Hematopoietic multipotent progenitor cell treated with erythropoietin and hydrocortisone succinate and interleukin-3 and kit ligand, for 15 days (in vitro differentiated cells): ENCODE measurements at regions not wholly inside any gene's neighbourhood (a gene's known extent, or its start where the extent isn't known, plus 50 kb on each side); places are given as distances from the start of the nearest gene placed in this dataset.

ENCODE experiments used
- DNase-seq: peaks from one replicate; pipeline ENCODE4 v3.0.0-alpha.2; 2015; ENCODE audit warnings: low spot score

DNA sequence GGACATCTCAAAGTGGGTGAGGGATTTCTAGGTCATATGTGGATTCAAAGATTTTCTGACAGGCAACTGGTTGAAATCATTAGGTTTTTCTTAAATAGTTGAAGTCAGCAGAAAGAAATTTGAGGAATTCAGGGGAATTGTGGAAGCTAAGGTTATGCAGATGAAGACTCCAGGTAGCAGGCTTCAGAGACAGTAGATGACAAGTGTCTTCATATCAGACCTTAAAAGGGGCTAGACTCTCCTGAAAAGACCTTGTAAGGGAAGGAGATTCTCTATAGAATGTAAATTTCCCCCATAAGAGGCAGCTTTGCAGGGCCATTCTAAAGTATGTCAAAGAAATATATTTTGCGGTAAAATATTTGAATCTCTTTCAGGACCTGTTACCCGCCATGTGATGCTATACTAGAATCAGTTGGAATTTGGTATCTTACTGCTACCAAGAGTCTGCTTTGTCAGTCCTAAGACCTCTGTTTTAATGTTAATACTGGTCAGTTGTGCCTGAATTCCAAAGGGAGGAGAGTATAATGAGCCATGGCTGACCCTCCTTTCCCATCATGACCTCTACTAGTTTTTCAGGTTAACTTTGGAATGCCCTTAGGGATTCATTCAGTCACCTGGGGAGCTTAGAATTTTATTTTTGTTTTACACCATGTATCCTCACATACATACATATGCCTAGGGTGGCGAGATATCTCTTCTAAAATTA, 1115.5 kb upstream of the SLC10A2 start:
- DNase-seq = no peak

DNA sequence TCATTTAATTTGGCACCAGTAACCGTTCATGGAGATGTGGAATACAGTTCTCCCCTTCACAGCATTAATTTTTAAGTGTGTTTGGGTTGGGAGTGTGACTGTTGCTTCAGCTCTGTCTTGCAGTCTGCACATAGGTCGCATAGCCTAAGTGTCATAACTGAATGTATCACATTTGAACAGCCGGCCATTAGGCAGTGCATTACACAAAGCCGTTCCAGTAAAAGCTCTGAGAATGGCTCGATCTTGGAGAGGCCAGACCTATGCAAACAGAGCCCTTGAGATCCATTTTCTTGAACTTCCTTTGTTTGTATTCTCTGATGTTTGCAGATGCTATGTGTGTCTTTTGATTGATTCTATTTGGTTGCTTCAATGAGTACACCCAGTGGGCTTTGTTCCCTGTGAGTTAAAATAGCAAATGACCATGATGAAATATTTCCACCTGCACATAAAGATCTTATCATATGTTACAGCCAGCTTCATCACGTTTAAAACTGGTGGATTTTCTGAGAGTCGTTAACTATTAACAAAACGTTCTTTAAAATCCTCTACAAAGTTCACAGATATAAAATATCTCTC, 1104.9 kb upstream of the SLC10A2 start:
- no peak for DNase-seq

DNA sequence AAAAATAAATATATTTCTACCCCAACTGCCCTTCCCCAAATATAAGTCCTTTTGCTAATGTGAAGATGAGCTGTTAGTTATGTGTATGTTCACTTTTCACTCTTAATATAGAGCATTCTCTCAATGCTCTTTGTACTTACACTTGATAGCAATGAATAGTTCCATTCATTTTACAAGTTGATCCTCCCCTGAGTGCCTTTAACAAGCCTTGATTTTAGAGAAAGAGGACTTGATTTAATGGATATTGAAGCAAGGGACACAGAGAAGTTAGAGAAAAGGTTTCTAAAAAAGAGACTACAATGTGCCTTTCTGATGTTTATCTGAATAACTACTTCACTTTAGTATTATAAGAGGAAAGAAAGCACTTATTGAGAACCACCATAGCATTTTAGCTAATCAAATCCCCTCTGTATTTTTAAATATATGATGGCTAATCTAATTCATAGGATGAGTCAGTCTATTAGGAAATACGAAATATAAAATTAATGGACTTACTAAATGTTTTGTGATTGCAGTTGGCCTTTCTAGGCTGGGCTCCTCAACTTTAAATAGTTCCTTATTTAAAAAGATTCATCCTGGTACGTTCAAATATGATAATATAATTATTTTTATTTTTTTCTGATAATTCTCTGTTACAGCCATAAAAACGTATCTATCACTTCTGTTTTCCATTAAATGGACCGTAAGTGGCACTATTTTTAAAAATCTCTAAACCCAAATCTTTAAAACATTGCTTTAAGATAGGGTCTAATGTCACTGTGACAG, 1097.8 kb upstream of the SLC10A2 start:
- DNase-seq = no peak

DNA sequence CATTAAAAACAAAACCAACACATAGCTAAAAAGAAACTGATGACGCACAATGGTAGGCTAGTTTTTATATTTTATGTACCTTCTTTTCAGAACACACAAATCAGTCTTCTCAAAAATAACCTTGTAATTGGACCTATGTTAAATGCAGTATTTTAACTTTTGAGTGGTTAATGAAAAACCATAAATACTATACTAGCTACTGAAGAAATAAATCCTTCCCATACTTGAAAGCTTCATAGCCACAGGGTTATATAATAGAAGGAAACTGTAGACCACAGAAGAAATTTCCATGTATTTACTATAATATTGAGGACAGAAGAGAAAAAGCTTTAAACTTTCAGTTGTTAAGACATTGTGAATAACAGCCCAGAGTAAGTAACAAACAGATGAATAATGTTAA, 1094.3 kb upstream of the SLC10A2 start:
- no peak for DNase-seq

DNA sequence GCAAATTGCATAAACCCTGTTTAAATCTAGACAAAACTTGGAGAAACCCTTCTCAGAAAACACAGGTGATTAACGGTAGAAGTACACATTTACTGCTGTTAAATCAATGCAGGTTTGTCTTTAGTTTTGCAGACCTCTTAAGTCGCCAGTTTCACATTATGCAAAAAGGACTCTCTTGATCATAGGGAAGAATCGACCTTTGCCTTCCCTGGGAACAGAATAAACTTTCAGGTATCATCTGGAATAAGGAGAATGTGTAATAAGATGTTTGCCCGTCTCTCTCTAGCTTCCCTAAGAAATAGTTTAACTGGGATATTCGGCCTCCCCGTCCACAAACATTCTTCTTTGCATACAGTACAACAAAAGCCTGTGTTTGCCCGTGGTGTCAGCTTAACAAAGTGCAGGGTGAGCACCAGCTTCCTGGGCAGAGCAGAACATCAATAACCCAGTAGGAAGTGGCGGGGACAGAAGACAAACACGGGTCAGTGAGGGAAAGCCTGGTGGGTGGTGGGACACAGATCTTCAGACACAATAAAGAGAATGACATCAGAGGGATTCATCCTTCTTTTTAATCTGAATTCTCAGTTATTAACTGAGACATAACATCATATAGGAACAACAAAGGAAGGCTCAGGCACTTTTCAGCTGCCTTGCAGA, 1077.7 kb upstream of the SLC10A2 start:
- no peak for DNase-seq

DNA sequence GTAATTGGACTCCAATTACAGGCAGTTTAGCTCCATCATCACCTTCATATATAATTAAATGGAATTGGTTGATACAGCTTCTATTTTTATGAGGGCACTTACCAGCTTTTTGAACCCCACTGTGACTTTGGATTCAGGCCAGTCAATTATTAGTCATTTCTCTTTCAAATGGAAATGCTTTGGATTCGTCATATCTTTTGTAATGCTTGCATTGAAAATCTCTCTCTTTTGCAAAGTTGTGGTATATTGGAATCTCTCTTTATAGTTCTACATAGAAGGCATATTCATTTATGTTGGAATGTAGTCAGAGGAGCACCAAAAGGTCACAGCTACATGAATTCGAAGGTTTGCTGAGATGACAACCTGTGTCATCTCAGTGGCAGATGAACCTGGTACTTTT, 1074.3 kb upstream of the SLC10A2 start:
- no peak for DNase-seq

DNA sequence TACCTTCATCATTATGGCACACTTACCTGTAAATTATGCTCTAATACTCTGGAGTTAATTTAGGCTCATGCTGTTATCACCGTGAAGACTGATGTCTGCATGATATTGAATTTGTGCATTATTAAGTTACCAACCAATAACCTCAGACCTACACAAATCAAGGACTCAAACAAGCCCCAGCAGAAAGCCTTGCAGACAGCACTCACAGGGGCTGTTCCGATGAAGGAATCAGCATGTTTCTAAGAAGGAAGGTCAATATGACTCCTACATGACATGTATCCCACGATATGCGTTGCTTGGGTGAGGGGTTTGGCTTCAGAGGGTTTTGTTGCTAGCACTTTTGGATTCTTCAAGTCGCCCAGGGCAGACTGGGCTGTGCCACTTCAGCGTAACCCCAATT, 1071.2 kb upstream of the SLC10A2 start:
- no peak for DNase-seq

DNA sequence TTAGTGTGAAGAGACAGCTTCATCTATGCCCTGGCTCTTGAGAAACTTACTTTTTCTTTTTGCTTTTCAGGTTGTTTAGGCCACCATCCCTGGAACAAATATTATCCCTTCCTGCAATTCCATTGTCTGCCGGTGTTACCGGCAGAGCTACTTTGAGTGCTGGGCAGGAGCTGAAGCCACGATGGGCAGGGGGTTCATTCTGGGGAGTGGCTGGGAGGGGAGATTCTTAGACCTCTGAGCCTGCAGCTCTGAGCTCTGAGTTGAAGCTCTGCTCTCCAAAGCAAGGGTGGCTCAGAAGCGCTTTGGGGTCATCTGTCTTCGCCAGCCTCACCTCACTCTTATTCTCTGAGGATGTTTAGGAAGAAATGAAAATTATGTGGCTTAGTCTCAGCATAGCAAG, 1066.6 kb upstream of the SLC10A2 start:
- no peak for DNase-seq

DNA sequence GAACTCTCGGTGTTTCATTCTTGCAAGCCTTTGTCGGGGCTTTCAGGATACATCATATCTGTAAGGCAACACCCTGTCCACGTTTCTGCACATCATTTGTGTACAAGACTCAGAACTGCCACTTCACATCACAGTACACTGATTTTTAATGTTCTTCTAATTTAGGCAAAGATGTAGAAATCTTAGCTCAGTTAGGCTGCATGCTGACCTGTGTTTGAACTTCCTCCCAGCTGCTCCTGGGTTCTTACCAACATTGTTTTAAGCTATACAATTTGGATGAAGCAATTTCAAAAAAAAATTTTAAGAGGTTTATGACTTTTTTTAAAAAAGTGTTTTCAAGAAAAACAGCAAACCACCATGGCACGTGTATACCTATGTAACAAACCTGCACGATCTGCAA, 1047.9 kb upstream of the SLC10A2 start:
- DNase-seq = no peak

DNA sequence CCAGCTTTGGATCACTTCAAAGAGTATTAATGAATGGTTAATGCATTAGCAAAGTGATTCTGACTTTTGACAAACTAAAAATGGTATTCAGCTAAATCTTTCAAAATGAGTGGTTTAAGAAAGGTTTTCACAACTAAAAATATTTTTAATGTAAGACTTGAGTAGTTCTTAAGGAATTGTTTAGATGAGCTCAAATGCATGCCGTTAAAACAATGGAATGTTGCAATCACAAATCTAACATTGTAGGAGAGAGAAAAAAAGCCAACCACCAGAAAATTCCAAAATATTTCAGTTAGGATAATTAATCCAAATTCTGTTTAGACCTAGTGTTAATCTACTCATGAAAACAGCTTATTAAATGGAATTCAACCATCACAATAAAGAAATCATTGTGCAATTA, 1044.8 kb upstream of the SLC10A2 start:
- DNase-seq = no peak

DNA sequence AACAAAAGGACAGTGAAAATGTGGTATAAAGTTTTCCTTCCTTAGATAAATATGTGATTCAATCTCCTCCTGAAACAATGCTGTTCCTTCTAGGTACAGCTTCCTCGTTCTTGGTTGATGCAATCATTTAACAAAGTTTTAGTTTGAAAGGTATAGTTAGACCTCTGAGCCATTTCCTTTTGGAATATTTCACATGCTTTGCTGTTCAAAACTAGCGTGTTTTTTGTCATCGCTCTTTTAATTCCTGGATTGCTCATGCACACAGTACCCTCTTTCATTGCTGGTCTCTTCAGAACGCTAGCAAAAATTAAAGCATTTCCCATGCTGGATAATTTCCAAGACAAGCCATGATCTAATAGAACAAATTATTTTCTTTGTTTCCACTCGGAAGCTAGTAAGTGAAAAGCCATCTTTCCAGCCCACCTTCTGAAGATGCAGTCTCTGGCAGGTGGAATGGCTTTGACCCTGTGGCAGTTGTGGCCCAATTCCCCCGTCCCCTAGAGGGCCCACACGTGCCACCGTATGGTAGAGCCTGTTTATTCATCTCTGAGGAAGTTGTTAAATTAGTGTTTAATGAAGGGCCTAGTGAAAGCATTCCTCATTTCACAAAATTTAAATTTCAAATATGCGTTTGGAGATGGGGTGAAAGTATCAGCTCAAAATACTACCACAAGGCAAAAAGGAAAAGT, 1040.6 kb upstream of the SLC10A2 start:
- no peak for DNase-seq

DNA sequence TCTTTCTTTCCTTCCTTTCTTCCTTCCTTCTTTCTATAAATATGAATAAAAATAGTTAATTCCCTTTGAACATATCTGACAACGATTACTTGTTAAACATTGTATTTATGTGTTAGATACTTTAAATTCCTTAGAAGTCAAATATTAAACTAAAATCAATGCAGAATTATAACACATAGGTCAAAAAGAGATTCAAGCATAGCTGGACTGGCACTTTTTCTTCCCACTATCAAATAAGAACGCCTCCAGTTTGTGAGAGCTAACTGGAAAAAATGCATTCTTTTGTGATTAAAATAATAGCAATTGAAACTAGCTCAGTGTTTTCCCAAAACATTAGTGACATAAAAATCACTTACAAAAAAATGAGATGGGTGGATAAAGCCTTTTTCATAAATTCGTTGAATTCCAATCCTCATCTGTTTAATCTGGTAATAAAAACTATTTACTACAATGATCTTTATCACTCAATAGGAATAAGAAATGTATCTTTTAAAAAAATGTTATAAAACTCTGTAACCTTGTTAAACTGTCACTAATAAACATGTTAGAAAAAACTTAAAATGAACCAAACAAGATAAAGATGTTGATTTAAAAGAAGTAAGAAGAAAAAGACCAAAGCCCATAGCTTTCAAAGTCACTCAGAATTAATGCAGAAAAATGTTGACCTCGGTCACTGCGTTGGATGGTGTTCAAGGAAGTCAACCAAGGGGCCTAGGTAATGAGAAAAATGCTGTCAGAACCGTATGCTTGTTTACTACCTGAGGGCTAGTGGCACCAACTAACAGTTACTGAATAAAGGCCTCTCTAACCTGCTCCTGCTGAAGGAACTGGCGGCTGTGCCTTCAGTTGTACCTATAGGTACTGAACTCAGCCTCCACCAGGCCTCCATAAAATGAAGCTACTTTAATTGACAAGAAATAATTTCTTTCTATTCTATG, 1039.5 kb upstream of the SLC10A2 start:
- no peak for DNase-seq

DNA sequence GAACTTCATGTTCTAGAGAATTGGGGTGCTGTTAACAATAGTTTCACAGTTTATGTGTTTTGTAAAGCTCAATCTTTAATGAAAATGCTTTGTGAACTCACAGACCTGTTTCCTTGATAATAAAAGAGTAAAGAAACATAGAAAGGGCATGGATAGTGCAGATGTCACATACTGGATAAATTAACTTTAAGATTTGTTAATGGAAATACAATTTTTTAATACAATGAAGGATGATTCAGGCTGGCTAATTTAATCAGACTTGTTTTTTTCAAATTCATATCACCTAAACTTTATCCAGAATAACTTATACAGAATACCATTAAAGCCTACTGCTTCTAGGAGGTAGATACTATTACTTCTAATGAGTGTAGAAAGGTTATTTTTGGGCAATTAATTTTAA, 1033.5 kb upstream of the SLC10A2 start:
- no peak for DNase-seq

DNA sequence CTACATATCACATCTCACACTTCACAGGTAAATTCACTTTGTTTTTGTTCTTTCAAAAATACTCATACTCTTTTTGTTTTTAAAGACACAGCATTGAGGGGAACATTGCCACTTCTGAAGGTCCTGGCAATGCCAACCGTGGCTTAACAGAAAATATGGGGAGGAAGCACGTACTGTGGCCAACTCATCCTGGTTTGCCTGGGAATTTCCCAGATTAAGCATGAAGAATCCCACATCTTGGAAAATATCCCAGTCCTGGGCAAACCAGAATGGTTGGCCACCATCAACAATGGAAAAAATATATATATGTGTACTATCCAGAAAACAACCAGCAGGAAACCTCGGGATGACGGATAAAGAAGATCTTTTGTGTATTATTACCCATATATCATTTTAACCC, 1032.2 kb upstream of the SLC10A2 start:
- DNase-seq = no peak

DNA sequence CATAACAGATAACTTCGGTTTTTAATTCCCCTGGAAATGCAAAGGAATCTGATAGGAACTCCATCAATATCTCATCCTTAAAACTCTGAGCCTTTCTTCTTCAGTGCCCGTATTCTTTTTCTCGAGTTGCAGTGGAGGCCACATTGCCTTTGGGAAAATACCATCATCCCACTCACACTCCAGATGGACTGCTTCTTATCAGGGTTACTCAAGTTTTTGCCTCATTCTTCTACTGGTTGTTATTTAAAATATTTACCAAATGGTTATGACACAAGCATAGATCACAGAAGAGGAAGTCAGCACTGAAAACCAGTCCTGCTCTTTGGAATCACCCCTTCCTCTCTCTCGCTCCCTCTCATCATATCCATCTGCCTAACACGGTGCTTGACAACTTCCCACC, 1020.5 kb upstream of the SLC10A2 start:
- no peak for DNase-seq

DNA sequence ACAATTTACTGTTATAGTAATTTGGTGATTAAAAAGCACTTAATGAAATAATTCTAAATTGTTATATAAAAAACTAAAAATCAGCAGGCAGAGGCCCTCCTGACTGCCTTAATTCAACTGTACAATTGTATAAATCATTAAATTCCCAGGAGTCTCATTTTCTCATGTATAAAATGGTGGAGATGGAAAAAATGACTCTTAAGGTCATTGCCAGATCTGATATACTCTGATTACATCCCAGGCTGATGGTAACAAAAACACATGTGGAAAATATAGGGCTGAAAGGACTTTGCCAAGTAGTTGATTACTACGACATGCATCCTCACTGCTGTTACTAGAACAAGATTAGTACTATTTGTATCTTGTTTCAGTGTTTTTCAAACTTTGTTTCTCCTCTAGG, 1020.0 kb upstream of the SLC10A2 start:
- DNase-seq = no peak

DNA sequence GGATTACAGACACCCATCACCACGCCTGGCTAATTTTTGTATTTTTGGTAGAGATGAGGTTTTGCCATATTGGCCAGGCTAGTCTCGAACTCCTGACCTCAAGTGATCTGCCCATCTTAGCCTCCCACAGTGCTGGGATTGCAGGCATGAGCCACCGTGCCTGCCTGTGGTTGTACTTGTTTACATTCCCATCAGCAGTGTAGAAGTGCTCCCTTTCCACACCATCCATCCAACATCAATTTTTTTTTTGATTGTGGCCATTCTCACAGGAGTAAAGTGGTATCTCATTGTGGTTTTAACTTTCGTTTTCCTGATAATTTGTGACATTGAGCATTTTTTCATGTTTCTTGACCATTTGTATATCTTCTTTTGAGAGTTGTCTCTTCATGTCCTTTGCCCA, 1019.4 kb upstream of the SLC10A2 start:
- no peak for DNase-seq

DNA sequence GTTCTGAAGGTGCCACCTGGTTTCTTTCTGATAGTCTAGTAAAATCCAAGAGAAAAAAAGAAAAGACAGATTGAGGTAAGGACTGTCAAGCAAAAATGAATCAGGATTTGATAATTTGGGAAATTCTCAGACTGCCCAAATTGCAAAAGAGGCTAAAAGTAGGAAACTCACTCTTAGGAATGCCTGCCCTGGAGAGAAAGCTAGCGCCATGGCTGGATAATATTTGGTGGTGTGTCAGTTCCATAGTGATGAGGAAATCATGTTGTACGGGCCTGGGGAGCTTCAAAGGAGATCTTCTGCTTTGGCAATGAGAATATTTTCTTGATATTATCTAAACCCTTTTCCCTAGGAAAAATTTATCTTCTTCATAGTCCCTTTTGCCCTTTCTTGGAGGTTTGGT, 1008.1 kb upstream of the SLC10A2 start:
- no peak for DNase-seq

DNA sequence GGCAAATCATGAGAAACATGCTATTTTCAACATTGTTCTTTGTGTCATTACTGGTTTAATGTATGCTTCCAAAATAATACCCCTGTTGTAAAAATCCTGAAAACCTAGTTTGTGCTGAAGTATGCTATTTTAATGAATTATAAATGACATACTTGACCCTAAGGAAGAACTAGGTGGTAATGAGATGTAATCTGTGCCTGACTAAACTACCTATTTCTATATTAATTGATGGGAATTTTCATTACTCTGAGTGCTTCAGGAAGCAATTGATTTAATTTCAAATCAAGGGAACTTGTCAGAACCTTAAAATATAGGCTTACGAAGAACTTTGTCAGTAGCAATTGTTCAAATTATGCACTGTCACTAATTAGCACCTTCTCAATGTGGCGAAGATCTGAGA, 1005.6 kb upstream of the SLC10A2 start:
- DNase-seq = no peak

DNA sequence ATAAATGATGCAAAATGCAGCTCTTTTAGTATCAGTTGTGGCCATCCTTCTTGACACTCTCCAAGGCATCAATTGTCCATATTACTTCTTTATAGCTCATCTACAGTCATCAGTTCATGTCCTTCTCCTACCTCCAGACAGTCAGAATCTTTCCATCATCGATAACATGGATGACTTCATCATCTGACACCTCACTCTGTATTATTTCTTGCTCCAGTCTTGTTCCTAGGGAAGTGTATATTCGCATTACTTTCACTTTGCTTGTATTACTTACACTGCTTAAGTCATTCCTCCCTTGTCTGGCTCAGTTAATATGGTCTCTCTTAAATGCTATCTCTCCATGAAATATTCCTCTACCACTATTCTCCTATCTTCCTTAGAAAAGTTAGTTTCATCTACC, 999.1 kb upstream of the SLC10A2 start:
- DNase-seq = no peak

DNA sequence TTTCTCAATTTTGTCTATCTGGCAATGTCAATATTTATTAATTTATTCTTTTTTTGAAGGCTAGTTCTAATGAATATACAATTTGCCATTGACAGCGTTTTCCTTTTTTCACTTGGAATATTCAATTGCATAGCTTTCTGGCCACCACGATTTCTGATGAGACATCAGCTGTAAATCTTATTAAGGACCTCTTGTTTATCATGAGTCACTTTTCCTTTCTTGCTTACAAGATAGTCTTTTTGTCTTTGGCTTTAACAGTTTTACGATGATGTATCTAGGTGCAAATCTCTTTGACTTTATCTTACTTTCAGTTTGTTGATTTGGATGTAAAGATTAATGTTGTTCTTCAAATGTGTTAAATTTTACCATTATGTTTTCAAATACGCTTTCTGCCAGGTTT, 991.6 kb upstream of the SLC10A2 start:
- no peak for DNase-seq
